ENCODE measurements at regions not wholly inside any gene's neighbourhood (a gene's known extent, or its start where the extent isn't known, plus 50 kb on each side); places are given as distances from the start of the nearest gene placed in this dataset.

- Histone ChIP-seq H3K4me2 (ENCODE audit: insufficient read depth, low read length) (no peak overlapping the region), H3K36me3 (ENCODE audit: control insufficient read depth in 2 of 2, extremely low read depth in 1 of 2, insufficient read depth in 2 of 2, low read length in 2 of 2) (no peaks in the 10 kb centered on the region), H3K9me3 (replicated peaks; ENCODE audit: control insufficient read depth, insufficient read depth, low read length) (peaks cover 10% of the 10 kb centered on the region), H3K4me3 (replicated peaks in 1 of 3; ENCODE audit: insufficient read depth in 1 of 3, low read depth in 1 of 3, low read length in 3 of 3) (no peak overlapping the region), H3K4me1 (ENCODE audit: control insufficient read depth, extremely low read depth, insufficient read depth, low read length) (no peaks in the 10 kb centered on the region), H4K20me1 (replicated peaks; ENCODE audit: control insufficient read depth, extremely low read depth, insufficient read depth, low read length) (no peaks in the 10 kb centered on the region), H3K27ac (ENCODE audit: insufficient read depth, low read depth, low read length) (no peak overlapping the region), H3K79me2 (ENCODE audit: control insufficient read depth, insufficient read depth, low read length) (no peaks in the 10 kb centered on the region), H3K27me3 (ENCODE audit: control insufficient read depth in 2 of 2, insufficient read depth in 2 of 2, low read length in 2 of 2) (no peaks in the 10 kb centered on the region), H3K9me1 (replicated peaks; ENCODE audit: control insufficient read depth, extremely low read depth, insufficient read depth, low read length) (no peaks in the 10 kb centered on the region), H3K9ac (replicated peaks; ENCODE audit: extremely low read depth, insufficient read depth, low read length) (no peak overlapping the region), H2AFZ (ENCODE audit: low read depth, low read length) (no peak overlapping the region)
- dilution Hi-C loops (cut with MboI; ENCODE audit: extremely low pct_ligation_motif_present, low sequenced_read_pairs): no loop called here
- DNase-seq (ENCODE audit: low read depth, low spot score): no peak
- ChIA-PET CTCF (no interaction called here), POLR2A (no interaction called here)
- intact Hi-C loops (cut with micrococcal nuclease): no loop called here
- FAIRE-seq: no peak
- no TSS peak for BruUV-seq (replicated peaks)
- no peak for TF ChIP-seq GATA2 (IDR thresholded peaks at IDR 0.05; ENCODE audit: insufficient read depth, insufficient read length, low read depth, low read length)
- TF ChIP-seq, protein P1, sequence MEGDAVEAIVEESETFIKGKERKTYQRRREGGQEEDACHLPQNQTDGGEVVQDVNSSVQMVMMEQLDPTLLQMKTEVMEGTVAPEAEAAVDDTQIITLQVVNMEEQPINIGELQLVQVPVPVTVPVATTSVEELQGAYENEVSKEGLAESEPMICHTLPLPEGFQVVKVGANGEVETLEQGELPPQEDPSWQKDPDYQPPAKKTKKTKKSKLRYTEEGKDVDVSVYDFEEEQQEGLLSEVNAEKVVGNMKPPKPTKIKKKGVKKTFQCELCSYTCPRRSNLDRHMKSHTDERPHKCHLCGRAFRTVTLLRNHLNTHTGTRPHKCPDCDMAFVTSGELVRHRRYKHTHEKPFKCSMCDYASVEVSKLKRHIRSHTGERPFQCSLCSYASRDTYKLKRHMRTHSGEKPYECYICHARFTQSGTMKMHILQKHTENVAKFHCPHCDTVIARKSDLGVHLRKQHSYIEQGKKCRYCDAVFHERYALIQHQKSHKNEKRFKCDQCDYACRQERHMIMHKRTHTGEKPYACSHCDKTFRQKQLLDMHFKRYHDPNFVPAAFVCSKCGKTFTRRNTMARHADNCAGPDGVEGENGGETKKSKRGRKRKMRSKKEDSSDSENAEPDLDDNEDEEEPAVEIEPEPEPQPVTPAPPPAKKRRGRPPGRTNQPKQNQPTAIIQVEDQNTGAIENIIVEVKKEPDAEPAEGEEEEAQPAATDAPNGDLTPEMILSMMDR (IDR thresholded peaks at IDR 0.05; ENCODE audit: extremely low read depth in 1 of 2, insufficient read depth in 1 of 2, low read depth in 1 of 2, low read length in 2 of 2): no peak
Measured at GRCh38 chr6:19035461-19036195, 648.5 kb downstream of the RNF144B start.

DNA sequence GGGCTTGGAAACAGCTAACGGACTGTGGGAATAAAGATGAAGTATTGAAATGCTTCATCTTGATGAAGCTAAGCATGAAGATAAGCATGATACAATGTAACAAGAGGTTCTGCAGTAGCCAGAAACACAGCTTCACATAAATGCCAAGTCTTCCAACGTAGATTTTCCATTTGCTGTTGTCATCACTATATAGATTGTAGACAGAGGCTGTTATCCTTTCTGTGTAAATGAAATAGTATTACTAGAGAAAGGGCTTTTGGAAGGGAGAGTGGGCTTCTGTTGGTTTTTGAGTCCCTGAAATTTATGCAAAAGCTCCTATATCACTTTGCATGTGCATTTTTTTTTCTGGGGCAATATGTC, 649.0 kb downstream of the RNF144B start:
- FAIRE-seq: no peak
- Histone ChIP-seq H3K79me2 (ENCODE audit: control insufficient read depth, insufficient read depth, low read length) (no peaks in the 10 kb centered on the region), H3K9me3 (replicated peaks; ENCODE audit: control insufficient read depth, insufficient read depth, low read length) (peaks cover 10% of the 10 kb centered on the region), H3K27me3 (ENCODE audit: control insufficient read depth in 2 of 2, insufficient read depth in 2 of 2, low read length in 2 of 2) (no peaks in the 10 kb centered on the region), H3K36me3 (ENCODE audit: control insufficient read depth in 2 of 2, extremely low read depth in 1 of 2, insufficient read depth in 2 of 2, low read length in 2 of 2) (no peaks in the 10 kb centered on the region), H3K9me1 (replicated peaks; ENCODE audit: control insufficient read depth, extremely low read depth, insufficient read depth, low read length) (no peaks in the 10 kb centered on the region), H3K4me3 (replicated peaks in 1 of 3; ENCODE audit: insufficient read depth in 1 of 3, low read depth in 1 of 3, low read length in 3 of 3) (no peak overlapping the region), H3K9ac (replicated peaks; ENCODE audit: extremely low read depth, insufficient read depth, low read length) (no peak overlapping the region), H4K20me1 (replicated peaks; ENCODE audit: control insufficient read depth, extremely low read depth, insufficient read depth, low read length) (no peaks in the 10 kb centered on the region), H3K4me1 (ENCODE audit: control insufficient read depth, extremely low read depth, insufficient read depth, low read length) (no peaks in the 10 kb centered on the region), H3K27ac (ENCODE audit: insufficient read depth, low read depth, low read length) (no peak overlapping the region), H3K4me2 (ENCODE audit: insufficient read depth, low read length) (no peak overlapping the region), H2AFZ (ENCODE audit: low read depth, low read length) (no peak overlapping the region)
- POLR2A ChIA-PET: no interaction called here
- CTCF ChIA-PET: no interaction called here
- dilution Hi-C loops (cut with MboI; ENCODE audit: extremely low pct_ligation_motif_present, low sequenced_read_pairs) (no loop called here), intact Hi-C loops (cut with micrococcal nuclease) (no loop called here)
- TF ChIP-seq FOS (IDR thresholded peaks at IDR 0.05; ENCODE audit: borderline replicate concordance, insufficient read depth, low read length) (no peak), POLR2AphosphoS5 (IDR thresholded peaks at IDR 0.05; ENCODE audit: insufficient read depth, low read depth, low read length) (no peak), GATA2 (IDR thresholded peaks at IDR 0.05; ENCODE audit: insufficient read depth, insufficient read length, low read depth, low read length) (no peak), POLR2A (IDR thresholded peaks at IDR 0.05; ENCODE audit: low read depth, low read length) (no peak), EZH2 (IDR thresholded peaks at IDR 0.05; ENCODE audit: borderline replicate concordance, low read depth, low read length, severe bottlenecking) (no peak), JUN (IDR thresholded peaks at IDR 0.05; ENCODE audit: borderline replicate concordance, insufficient read depth, insufficient read length, low read depth) (no peak), MYC (IDR thresholded peaks at IDR 0.05; ENCODE audit: low read depth, low read length) (no peak)
- TF ChIP-seq, protein P2, sequence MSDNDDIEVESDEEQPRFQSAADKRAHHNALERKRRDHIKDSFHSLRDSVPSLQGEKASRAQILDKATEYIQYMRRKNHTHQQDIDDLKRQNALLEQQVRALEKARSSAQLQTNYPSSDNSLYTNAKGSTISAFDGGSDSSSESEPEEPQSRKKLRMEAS (IDR thresholded peaks at IDR 0.05; ENCODE audit: insufficient read depth, insufficient read length): no peak
- TF ChIP-seq, protein P1 (IDR thresholded peaks at IDR 0.05; ENCODE audit: extremely low read depth in 1 of 2, insufficient read depth in 1 of 2, low read depth in 1 of 2, low read length in 2 of 2): no peak
- no TSS peak for BruUV-seq (replicated peaks)
- no peak for DNase-seq (ENCODE audit: low read depth, low spot score)

All from endothelial cell of umbilical vein (primary cell).